ENCODE measurements at regions not wholly inside any gene's neighbourhood (a gene's known extent, or its start where the extent isn't known, plus 50 kb on each side); places are given as distances from the start of the nearest gene placed in this dataset.

GRCh38 chr5:166499447-166500240, 1791.8 kb upstream of the WWC1 start:
- no peaks in the 10 kb centered on the region for H3K27me3 ChIP-seq (ENCODE audit: control insufficient read depth, insufficient read depth, low read length)
- DNase-seq (ENCODE audit: low read depth), result no peak
- FAIRE-seq, result no peak
- no peak for TF ChIP-seq CTCF (IDR thresholded peaks at IDR 0.05; ENCODE audit: insufficient read depth, low read length, severe bottlenecking)
- H3K36me3 ChIP-seq (ENCODE audit: control insufficient read depth, insufficient read depth, low read length), result no peaks in the 10 kb centered on the region
- no peak overlapping the region for H3K4me3 ChIP-seq (ENCODE audit: low read depth, low read length)

- no peak overlapping the region for H3K4me3 ChIP-seq (ENCODE audit: low read depth, low read length)
- no peak for DNase-seq (ENCODE audit: low read depth)
- no peaks in the 10 kb centered on the region for H3K27me3 ChIP-seq (ENCODE audit: control insufficient read depth, insufficient read depth, low read length)
- FAIRE-seq, result no peak
- no peaks in the 10 kb centered on the region for H3K36me3 ChIP-seq (ENCODE audit: control insufficient read depth, insufficient read depth, low read length)
- TF ChIP-seq CTCF (IDR thresholded peaks at IDR 0.05; ENCODE audit: insufficient read depth, low read length, severe bottlenecking), result no peak
Observed at GRCh38 chr5:166503506-166503905, 1787.9 kb upstream of the WWC1 start.

- H3K4me3 ChIP-seq (ENCODE audit: low read depth, low read length), result no peak overlapping the region
- FAIRE-seq (no peak), DNase-seq (ENCODE audit: low read depth) (no peak)
- H3K36me3 ChIP-seq (ENCODE audit: control insufficient read depth, insufficient read depth, low read length), result no peaks in the 10 kb centered on the region
- TF ChIP-seq CTCF (IDR thresholded peaks at IDR 0.05; ENCODE audit: insufficient read depth, low read length, severe bottlenecking), result no peak
- H3K27me3 ChIP-seq (ENCODE audit: control insufficient read depth, insufficient read depth, low read length), result no peaks in the 10 kb centered on the region
Observed at GRCh38 chr5:166505067-166505466, 1786.4 kb upstream of the WWC1 start.

GRCh38 chr5:166505544-166505943, 1785.9 kb upstream of the WWC1 start:
- FAIRE-seq (no peak), DNase-seq (ENCODE audit: low read depth) (no peak)
- H3K36me3 ChIP-seq (ENCODE audit: control insufficient read depth, insufficient read depth, low read length), result no peaks in the 10 kb centered on the region
- H3K27me3 ChIP-seq (ENCODE audit: control insufficient read depth, insufficient read depth, low read length), result no peaks in the 10 kb centered on the region
- no peak for TF ChIP-seq CTCF (IDR thresholded peaks at IDR 0.05; ENCODE audit: insufficient read depth, low read length, severe bottlenecking)
- H3K4me3 ChIP-seq (ENCODE audit: low read depth, low read length), result no peak overlapping the region

- Histone ChIP-seq H3K36me3 (ENCODE audit: control insufficient read depth, insufficient read depth, low read length) (no peaks in the 10 kb centered on the region), H3K27me3 (ENCODE audit: control insufficient read depth, insufficient read depth, low read length) (no peaks in the 10 kb centered on the region), H3K4me3 (ENCODE audit: low read depth, low read length) (no peak overlapping the region)
- no peak for TF ChIP-seq CTCF (IDR thresholded peaks at IDR 0.05; ENCODE audit: insufficient read depth, low read length, severe bottlenecking)
- no peak for DNase-seq (ENCODE audit: low read depth)
- FAIRE-seq, result no peak
Observed at GRCh38 chr5:166507810-166508425, 1783.5 kb upstream of the WWC1 start.

Measured in bronchial epithelial cell (primary cell).